HG03469 (cell line): ENCODE measurements at regions not wholly inside any gene's neighbourhood (a gene's known extent, or its start where the extent isn't known, plus 50 kb on each side); places are given as distances from the start of the nearest gene placed in this dataset.

Experiments used
- ATAC-seq: cut with Tn5 transposase; IDR thresholded peaks from one replicate; pipeline ENCODE4 v1.9.1; 2021; ENCODE audit warnings: mild to moderate bottlenecking, moderate library complexity, moderate number of reproducible peaks; ENCODE audit not compliant: unreplicated experiment

DNA sequence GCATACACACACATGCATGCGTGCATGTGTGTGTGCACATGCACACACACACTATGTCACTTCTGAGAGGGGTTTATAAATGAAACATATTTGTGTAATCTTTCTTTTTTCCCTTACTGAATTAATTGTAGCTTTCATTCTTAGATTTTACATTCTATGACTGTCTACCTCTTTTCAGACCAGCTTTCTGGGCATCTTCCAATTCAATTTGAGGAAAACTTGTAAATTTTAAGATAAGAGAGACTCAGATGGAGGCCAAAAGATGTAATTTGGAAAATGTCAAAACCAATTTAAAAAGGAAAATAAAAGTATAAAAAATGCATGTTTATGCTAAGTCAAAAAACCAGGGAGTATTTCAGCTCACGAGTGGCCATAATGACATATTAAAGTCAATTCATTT is 594.5 kb downstream of the OLFM4 start:
- ATAC-seq: no peak

DNA sequence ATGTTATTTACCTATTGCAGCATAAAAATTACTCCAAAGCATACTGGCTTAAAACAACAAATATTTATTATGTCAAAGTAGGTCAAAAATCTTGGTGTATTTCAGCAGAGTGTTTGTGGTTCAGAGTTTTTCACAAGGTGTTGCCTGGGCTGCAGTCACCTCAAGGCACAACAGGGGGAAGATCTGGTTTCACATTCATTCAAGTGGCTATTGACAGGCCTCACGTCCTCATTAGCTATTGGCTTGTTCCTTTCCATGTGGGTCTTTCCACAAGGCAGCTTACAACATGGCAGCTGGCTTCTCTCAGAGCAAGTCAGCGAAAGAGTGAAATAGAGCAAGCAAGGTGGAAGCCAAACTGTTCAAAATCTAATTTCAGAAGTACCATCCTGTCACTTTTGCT is 602.9 kb downstream of the OLFM4 start:
- no peak for ATAC-seq

DNA sequence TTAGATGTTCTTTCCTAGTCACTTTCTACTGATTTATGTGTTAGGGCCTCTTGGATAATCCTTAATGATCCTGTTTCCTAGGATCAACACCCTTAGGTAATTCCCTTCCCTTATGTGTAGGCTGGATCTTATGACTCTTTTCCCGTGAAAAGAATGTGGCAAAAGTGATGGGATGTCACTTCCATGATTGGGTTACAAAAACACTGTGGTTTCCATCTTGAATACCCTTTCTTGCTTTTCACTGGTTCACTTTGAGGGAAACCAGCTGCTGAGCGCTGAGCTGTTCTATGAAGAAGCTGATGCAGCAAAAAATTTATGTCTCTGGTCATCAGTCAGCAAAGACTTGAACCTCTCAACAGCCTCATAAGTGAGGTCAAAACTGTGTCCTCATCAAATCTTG is 609.4 kb downstream of the OLFM4 start:
- no peak for ATAC-seq

DNA sequence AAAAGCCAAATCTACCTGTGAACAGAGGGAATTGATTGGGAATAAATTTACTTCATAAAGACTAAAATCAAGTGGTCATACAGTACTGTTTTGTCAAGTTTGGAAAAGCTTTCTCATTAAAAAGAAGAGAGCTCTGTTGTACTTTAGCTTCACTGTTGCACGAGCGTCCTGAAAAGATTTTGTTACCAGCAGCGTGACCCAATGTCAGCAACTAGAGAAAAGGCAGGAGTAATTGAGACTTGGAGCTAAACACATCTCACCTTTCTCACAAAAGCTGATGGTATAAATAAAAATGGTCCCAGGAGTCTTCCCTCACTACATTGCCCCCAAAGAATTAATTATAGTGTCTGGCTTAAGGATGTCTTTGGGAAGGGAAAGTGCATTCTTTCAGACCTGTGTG is 613.7 kb downstream of the OLFM4 start:
- ATAC-seq: no peak

DNA sequence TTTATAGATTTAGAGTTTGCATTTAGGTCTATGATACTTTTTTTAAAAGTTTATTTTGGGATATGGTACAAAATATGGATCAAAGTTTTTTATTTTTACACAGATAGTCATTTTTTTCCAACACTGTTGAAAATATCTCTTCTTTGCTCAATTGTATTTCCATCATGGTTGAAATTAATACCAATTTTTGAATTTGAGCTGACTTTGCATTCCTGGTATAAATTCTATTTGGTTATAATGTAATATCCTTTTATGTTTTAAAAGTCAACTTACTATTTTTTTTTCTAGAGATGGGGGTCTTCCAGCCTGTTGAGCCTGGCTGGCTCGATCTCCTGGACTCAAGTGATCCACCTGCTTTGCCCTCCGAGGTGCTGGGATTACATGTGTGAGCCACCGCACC is 620.1 kb downstream of the OLFM4 start:
- ATAC-seq: no peak

DNA sequence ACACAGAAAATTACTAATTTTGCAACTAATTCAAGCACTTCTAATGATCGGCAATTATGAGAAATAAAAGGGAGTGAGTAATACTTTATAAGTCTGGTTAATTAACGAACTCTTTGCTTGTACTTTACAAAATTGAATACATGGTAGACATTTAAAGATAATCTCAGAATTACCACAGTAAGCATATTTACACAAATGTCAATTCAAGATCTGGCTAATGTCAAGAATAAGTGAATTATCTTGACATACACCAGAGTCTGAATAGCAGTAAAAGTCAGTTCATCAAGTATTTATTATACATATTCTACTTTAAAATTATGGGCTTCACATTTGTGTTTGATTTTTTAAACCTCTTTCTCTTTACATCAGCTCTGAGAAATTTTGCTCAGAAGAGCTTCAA is 643.4 kb downstream of the OLFM4 start:
- ATAC-seq: no peak

DNA sequence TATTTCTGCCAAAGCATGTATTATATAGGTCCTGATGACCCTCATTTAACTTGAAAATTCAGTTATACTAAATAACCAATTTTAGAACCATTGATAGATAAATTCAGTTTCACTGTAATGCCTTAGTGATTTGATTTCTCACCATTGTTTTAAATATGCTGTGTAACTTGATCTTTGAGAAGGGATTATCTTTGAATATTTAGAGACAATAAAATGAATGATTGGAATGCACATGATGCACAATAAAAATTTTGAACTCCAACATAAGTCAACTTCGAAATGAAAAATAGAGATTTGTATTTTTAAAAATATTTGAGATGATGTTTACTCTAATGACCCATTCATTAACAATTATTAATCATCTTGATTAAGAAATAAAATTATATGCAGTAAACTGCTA is 654.5 kb downstream of the OLFM4 start:
- no peak for ATAC-seq

DNA sequence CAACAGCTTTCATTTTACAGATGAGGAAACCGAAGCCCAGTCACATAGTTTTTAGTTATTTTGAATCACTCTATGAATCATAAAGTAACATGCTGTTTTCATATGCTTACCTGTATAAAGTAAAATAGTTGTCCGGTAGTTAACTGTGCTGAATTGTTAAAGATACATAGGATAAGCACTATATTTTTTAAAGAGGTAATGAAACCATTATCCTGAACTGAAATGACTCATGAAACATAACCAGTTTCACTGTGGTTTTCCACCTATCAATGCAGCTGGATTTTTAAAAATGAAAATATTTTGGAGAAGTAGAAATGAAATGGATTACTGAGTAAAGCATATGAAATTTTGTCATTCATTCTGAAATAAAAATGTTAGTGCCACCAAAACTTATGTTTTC is 655.0 kb downstream of the OLFM4 start:
- ATAC-seq: no peak

DNA sequence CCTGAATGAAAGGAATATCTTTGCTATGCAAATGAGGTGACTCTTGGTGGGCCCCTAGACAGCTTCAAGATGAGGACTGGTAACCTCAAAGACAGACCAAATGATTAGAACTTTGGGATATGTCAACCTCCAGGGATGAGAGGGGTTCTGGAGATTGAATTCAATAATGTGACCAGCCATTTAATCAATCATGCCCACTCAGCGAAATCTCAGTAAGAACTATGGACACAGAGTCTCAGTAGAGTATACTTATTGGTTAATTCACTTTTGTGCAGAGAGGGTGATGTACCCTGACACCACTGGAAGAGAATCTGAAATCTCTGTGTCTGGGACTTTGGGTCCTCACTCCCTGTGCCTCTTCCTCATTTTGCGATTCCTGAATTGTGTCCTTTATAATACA is 662.8 kb downstream of the OLFM4 start:
- no peak for ATAC-seq

DNA sequence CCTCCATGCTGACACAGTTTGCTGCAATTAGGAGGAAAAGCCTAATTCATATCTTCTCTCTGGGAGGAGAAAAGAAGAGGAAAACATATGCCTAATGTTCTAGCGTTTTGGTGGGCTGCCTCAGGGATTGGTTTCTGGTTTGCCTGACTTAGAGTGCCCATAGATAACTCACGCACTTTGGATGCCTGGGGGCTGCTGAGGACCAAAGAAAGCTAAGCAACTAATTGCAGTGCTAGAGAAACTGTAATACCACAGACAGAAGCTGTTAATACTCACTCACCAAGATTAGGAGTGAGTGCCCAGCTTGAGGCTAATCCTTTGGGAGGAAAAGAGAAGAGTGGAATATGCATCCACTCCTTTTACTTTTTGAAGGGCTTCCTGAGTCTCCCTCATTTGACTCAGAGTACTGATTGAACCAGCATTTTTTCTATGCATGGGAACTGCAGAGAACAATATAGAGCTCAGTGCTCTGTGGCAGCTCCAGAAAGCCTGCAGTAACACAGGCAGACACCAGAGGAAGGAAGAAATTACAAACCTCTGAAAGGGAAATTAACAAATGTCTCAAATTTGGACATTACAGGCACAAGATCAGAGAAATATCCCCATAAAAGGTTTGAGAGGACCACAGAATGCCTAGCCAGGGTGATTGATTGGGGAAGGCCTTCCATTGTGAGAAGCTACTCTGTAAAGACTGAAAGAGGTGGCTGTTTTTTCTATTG is 666.4 kb downstream of the OLFM4 start:
- ATAC-seq: no peak

DNA sequence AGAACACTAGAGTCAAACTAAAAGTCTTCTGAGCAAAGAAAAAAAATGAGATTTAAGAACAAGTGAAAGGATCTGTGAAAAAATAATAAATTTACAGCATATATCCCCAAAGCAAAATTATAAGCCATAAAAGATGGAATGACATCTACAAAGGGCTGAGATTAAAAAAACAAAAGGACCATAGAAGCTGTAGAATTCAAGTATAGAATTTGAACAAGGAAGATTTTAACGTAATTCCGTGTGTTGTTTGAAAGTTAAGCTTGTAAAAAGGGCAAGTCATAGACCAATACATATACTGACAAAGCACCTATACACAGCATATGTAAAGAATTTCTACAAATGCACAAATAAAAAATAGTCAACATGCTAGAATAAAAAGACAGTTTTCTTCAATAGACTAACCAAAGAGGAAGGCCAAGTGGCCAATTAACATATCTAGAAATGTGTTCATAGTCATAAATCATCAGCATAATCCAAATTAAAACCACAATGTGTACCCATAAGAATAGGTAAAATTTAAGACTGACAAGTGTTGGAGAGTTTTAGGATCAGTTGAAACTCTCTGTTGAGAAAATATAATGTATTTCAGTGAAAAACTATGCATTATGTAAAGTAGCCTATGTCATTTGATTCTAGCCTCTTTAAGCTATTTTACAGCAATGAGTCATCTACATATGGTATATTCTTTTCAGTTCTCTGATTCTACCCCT is 674.9 kb downstream of the OLFM4 start:
- ATAC-seq: no peak

DNA sequence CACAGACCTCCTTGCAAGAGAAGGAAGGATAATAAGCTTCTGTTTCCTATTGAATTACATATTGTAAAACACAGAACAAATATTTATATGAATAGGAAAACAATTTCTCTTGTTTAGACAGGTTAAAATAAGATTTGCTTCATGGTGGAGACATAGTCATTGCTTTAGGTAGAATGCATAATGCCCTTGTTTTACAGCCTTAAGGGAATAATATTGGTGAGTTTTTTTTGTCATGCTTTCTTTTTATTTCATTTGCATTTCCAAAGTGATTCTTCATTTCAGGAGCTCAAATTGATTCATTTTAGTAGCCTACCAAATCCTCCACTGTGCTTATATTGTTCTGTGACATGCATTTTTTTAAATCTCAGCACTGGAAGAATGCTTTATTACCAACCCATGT is 690.7 kb downstream of the OLFM4 start:
- ATAC-seq: no peak

DNA sequence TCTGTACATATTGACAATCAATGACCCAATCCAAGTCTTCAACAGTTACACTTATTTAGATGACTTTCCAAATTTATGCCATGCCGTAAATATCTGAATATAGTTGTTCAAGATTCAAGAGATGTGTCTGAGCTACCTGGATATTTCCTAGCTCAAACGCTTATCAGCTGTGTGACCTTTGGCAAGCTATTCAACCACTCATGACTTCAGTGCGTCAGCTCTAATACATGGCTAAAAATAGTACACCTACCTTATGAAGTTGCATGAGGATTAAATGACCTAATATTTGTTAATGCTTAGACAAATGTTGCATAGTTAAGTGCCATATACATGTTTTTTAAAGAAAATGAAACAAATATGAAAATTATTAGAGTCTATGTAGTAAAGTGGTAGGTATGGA is 704.1 kb downstream of the OLFM4 start:
- no peak for ATAC-seq

DNA sequence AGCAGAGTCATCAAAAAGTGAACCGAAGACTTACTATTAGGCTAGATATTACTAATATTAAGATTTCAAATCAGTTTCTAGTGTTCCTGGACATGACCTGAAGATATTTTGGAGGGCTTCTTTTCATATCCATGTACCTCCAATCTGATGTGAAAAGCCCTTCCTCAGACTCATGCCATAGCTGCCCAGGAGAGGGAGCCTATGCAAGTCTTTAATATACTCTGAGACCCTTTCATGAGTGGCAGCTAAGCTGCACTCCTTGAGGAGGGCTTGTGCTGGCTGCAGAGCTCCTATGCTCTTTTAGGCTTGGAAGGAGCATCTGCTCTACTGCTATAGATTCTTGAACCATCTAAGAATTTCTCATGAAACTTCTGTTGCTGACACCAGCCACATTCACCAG is 715.3 kb downstream of the OLFM4 start:
- no peak for ATAC-seq

DNA sequence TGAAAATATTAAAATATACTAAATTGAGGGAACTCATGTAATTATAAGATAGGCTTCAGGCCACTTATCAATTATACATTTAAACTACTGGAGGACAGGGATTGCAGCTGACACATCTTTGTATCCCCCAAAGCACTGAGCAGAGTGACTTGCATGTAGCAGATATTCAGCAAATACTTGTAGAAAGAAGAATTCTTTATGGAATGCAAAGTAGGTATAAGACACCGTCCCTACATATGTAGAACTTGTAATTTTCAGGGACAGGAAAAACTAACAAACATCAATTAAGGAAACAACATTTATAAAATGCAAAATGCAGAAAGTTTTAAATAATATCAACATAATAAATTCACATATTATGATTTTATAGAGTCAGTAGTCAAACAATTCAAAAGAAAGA is 719.2 kb downstream of the OLFM4 start:
- ATAC-seq: no peak

DNA sequence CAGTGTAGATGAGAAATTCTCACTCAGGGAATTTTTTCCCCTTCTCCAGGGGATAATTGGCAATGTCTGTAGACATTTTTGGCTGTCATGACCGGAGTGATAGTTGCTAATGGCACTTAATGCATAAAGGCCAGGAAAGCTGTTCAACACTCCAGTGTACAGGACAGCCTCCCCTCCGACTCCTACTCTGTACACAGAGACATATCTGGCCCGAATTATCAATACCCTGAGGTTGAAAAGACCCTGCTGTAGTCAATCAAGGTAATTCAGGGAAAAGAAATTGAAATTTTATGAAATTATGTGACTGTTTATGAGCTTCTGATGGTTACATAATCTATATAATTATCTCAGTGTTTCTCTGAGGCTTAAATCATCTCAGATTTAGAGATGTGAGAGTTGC is 720.7 kb downstream of the OLFM4 start:
- no peak for ATAC-seq

DNA sequence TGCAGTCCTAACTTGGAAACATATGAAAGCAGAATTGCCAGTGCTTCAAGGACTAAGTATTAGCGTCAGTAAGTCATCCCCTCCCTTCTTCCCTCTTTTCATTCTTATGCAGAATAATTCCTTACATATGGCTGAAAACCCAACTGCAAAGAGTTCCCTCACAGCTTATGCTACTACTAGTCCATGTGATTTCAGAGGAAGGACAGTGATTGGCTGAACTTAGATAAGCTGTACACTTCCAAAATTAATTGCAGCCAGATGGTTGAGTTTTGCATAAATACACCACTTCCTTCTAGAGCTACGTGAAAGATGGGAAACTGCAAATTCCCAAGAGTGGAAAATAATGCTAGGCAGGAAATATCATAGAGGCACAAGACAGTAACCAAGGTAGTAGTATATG is 730.4 kb downstream of the OLFM4 start:
- ATAC-seq: no peak

DNA sequence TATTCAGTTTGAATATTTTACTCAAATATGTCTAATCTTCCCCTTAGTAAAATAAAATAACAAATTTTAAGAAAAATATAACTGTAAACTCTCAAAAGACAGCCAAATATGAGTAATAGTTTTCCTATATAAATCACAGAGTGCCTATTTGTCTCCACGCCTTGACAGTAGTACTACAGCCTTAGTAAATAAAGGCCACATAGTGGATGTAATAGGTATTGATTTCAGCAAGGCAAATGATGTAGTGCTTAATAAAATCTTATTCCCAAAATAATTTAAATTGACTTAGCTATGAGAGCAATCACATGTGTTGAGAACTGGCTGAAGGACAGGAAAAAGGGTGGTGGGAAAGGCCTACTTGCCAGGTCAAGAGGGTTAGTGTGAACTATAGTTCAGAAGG is 747.2 kb downstream of the OLFM4 start:
- ATAC-seq: no peak

DNA sequence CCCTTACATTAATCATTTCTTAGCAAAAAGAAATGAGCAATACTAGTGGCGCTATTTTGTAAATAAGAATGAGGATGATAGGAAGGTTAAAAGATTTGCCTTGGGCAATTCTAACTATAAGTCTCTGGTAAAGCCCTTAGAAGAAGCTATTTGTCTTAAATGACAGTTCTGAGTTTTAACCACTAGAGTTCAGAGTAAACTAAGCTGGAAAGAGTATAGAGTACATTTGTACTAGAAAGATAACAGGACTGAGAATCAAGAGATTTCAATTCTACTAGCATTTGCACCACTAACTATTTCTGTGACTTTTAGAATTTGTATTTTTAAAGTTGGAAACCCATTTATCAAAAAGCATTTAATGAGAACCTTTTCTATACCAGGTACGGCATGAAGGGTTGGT is 750.3 kb downstream of the OLFM4 start:
- no peak for ATAC-seq

DNA sequence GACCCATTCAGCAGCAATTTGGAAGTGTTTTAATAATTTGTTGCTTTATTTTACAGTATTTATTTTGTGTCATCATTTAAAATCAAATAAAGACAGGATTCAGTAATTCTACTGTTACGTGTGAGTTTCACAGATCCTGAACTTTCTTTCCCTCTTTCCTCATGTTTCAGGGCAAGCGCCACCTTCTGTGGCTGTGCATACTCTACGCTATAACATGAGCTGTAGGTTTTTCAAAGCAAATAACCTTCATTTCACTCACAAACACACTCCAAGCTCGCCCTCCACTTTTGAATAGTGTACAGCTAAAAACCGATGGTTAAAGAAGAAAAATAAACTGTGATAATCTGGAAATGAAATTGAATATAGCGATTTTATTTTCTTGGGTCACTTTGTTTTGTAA is 753.3 kb downstream of the OLFM4 start:
- ATAC-seq: no peak

DNA sequence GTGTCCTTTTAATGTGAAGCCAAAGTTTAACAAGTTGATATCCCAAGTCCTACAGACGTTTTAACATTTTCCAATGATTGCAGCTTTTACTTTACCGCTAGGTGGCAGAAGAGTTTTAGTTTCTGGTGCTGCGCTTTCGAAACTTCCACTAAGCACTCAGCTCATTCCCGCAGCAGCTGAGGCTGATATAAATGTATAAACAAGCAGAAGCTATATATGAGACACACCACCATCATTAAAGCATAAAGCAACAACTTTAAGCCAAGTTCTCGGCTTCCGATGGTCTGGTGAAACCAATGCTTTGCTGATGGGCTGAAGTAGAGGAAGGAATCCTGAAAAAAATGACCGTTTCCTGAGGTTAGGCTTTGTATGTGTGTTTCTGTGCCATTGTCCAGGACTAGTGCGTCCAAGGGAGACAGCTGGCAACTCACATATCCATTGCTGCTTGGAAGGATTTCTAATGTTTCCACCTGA is 753.9 kb downstream of the OLFM4 start:
- peak; percentile 64 for ATAC-seq

DNA sequence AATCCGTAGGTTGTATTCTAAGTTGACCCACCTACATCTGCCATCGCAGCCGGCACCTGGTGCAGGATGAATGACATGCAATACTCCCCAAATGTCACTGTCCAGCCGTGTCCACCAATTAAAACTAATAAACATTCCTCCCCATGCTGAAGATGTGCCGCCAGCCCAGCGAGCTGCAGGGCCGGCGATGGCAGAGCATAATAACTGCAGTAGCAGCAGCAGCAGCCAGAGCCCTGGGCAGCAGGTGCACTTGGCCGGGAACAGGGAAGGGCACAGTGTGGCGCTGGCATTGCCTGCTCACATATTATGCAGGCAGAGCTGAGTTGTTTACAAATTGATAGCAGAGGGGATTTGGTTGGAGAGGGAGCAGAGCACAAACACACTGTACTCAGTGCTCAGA is 754.9 kb downstream of the OLFM4 start:
- ATAC-seq: no peak

DNA sequence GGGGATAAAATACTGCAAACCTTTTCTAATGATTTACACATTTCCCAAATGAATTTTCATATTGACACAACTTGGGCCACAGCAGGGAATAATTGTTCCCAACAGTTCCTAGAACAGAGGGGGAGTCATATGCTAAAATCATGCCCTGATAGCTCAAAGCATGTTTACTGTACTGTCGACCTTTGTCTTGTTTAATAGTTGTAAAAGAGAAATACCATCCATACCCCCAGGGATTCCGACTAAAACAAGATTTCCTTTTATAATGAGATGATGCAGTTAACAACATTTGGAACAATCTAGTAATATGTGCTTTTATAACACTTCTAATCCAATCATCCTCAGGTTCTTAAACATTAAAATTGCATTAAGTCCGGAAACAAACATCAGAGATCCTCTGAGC is 759.7 kb downstream of the OLFM4 start:
- ATAC-seq: no peak
